Activated CD4-positive, alpha-beta T cell treated with anti-CD3 and anti-CD28 coated beads, Interleukin-2, amount 50 U/mL, for 1 hour (primary cell): ENCODE measurements at regions not wholly inside any gene's neighbourhood (a gene's known extent, or its start where the extent isn't known, plus 50 kb on each side); places are given as distances from the start of the nearest gene placed in this dataset.
"Not testable (repeated sequence)": the region's sequence is repeated elsewhere in the genome, so short reads cannot be mapped to it uniquely, and the experiment has no call there.

Experiments used
- DNase-seq: peaks from one replicate; pipeline ENCODE4 v3.0.0-alpha.2; 2020

DNA sequence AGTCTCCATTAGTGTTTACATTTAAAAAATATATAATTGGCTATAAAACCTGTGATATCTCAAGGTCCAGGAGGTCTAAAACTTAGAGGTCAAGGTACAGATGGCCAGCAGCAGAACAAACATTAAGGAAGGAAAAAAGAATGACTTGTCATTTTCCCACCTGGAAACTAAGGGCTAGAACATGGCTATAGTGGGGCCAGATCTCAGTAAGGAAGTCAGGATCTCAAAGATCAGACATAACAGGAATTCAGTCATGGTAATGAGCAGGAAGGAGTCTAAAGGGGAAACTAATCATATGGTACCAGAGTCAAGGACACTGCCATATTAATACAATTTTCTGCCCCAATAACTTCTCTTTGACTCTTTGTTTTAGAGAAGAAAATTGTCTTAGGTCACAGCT is 1018.8 kb downstream of the PLA2G4A start:
- no peak for DNase-seq

DNA sequence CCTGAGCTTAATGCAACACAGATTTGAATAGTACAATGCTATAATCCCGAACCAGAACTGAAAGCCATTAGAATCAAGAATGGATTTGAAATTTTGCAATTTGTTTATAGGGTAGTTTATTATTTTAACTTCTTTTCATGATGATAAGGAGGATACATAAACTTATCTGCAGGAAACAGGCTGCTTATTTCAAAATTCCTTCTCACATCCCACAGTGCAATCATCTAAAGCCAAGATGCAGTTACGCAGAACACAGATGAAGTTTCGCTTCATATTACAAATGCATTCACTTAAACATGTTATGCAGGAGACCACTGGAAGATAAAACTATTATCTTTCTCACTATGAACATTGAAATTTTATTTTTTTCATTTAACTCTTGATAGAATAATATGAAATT is 1019.6 kb downstream of the PLA2G4A start:
- DNase-seq, result no peak

DNA sequence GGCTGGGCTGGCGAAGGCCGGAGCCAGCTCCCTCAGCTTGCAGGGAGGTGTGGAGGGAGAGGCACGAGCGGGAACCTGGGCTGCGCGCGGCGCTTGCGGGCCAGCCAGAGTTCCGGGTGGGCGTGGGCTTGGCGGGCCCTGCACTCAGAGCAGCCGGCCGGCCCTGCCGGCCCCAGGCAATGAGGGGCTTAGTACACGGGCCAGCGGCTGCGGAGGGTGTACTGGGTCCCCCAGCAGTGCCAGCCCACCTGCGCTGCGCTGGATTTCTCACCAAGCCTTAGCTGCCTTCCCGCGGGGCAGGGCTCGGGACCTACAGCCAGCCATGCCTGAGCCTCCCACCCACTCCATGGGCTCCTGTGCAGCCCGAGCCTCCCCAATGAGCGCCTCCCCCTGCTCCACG is 1021.4 kb downstream of the PLA2G4A start:
- DNase-seq, result not testable (repeated sequence)

DNA sequence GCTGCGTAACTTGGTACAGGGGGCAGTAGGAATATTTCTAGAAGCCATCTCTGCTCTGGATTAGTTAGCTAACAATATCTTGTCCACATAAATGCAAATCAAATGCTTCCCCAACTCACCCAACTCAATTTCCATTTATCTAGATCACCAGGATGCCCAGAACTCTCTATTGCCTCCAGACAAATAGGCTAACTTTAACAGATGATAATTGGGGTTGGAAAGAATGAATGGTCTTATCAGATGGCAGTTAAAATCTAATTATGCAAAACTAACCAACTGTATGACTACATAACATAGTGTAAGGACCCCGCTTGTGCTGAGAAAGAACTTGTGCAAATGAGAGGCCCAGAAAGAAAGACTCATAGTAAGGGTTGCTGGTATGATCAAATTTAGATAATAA is 1024.8 kb downstream of the PLA2G4A start:
- DNase-seq, result no peak

DNA sequence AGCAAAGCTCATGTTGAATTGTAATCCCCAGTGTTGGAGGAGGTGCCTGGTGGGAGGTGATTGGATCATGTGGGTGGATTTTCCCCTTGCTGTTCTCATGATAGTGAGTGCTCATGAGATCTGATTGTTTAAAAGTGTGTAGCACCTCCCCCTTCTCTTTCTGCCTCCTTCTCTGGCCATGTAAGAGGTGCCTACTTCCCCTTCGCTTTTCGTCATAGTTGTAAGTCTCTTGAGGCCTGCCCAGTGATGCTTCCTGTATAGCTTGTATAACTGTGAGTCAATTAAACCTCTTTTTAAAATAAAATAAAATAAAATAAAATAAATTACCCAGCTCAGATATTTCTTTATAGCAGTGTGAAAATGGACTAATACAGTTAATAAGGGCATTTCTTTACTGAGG is 1025.7 kb downstream of the PLA2G4A start:
- DNase-seq, result no peak

DNA sequence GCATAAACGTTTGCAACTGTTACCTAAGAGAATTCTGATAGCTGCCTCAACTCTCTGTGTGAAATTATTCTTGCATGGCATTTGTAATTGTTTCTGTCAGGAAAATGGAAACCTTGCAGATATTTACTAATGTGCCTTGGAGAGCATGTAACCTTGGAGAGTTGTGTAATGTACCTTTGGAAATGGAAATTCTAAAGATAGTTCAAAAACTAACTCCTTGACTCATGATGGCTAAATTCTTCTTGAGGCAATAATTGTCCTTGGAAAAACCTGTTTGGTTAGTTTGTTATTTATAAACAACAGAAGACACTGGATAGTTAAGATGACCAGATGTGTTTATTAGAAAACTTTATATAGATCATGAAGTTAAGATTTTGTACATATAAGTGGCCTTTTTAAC is 1033.8 kb downstream of the PLA2G4A start:
- no peak for DNase-seq

DNA sequence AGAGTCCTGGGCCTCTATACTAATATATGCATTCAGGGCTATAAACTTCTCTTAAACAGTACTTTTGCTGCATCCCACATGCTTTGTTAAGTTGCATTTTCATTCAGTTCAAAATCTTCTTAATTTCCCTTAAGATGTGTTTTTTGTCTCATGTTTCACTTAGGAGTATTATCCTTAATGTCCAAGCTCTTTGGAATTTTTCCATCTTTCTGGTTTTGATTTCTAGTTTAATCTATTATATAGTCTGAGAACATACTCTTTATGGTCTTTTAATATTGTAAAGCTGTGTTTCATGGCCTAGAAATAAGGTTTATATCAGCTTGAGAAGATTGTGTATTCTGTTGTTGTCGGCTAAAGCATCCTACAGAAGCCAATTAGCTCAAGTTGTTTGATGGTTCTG is 1041.8 kb downstream of the PLA2G4A start:
- no peak for DNase-seq

DNA sequence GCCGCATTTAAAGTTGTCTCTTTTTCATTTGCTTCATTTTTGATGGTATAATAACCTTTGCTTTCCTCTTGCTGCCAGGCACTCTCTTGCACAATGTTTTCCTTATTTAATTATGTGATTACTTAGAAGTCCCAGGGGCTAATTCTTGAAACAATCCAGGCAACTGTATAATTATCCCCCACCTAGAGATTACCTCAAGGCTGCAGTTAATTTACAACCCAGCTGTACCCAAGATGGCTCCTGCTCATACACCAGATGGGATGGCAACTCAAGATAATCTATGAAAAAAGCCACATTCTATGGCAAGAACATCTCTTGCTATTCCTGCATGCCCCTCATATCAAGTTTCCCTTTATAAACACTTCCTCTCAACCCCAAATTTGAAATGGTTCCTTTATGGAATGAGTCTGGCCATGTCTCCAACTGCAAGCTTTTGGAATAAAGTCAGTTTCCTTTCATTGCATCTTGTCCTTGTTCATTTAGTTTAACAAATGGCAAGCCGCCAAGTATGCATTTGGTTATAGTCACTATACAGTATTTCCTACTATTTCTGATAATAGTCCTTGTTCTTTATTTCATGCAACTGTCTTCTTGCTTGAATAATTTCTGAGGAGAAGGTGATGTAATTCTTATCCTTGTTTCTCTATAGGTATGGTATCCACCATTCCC is 1042.6 kb downstream of the PLA2G4A start:
- no peak for DNase-seq

DNA sequence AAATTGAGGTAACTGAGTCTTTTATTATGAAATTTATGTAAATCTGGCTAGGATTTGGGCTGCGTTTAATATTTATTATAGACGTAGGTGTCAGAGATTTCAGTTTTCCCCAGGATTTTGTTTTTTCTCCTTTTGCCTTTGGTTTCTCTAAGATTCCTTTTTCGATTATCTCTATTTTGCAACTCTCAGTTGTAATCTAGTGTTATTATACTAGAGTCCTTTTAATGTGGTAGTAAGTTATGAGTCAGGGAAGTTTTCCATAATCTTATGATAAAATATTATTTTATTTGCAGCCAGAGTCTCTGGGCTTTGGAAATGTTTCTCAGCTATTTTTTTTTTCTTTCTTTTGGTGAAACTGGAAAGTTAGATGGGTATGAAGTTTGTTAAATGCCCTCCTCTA is 1043.8 kb downstream of the PLA2G4A start:
- no peak for DNase-seq

DNA sequence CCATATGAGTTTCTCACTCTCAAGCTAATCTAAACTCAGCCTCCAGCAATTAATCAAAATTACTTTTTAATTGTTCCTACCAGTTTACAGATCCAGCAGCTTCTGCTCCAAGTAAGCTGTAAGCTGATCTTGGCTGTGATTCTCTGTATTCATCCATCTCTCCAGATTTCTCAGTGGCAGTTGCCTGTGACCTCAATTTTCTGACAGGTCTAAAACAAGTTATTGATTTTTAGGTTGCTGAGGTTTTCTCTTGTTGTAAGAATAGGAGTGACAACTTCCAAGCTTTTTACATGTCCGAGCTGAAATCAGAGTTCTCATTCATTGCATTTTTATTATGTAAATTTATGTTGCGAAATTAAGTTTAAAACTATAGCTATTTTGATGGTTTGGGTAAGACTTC is 1044.4 kb downstream of the PLA2G4A start:
- no peak for DNase-seq

DNA sequence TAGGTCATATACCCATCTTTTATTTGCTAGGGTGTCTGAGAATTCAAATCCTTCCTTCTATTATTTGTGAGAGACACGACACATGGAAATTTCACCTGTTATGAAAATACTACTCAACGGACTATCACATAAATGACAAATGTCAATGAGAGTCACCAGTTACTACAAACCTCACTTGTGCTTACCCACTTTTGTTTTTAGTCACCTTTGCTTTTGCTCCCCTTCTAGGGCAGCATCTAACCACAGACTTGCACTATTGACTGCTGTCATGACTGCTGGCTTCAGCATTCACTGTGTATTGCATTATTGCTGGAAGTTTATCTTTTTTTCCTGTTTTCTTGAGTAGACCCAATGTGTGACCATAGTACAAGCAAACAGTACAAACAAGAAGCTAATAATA is 1048.0 kb downstream of the PLA2G4A start:
- no peak for DNase-seq

DNA sequence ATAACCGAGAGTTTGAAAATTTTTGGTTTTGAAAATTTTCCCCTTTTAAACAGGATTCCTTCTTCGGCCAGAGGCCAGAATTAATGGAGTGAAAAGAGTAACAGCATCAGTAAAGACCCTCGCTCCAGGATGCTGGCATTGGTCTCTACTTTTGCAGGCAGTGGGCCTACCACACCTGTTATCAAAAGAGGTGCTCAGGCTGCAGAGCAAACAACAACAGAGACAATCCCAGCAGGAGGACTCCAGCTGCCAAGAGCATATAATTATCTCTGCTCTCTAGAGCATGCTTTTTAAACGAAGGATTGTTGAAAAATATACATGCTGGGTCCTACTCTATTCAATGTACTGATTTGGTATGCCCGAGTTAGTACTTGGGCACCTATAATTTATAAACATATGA is 1048.5 kb downstream of the PLA2G4A start:
- no peak for DNase-seq

DNA sequence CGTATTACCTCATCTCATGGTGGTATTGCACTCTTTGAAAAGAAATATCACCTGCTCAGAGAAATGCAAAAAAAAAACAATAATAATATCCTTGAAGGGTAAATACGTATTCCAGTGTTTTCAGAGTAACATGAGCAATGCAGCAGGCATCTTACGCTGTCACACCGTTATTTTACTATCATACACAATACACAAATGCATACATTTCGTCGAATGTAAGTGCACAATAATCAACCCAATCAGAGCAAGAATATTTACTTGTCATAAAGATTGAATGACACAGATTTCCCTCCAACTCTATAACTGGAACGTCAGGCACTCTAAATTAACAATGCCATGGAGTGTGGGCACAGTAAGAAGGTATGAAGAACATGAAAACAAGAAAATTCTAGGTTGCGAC is 1050.1 kb downstream of the PLA2G4A start:
- no peak for DNase-seq

DNA sequence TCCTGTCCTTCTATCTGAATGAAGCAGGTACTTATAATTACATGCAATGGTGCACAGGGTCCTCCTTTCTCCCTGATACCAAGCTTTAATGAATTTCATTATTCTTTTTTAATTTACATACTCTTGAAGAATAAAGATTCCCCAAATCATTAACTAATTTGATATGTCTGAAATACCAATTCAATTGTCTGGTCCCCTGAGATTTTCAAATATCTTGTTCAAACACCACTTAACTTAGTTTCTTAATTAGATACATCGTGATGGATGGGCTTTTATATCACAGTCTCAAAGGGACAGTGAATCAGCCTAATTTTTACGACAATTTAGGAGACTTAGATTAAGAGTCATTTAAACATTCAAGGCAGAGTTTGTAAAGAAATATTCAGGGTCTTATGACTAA is 1054.6 kb downstream of the PLA2G4A start:
- no peak for DNase-seq

DNA sequence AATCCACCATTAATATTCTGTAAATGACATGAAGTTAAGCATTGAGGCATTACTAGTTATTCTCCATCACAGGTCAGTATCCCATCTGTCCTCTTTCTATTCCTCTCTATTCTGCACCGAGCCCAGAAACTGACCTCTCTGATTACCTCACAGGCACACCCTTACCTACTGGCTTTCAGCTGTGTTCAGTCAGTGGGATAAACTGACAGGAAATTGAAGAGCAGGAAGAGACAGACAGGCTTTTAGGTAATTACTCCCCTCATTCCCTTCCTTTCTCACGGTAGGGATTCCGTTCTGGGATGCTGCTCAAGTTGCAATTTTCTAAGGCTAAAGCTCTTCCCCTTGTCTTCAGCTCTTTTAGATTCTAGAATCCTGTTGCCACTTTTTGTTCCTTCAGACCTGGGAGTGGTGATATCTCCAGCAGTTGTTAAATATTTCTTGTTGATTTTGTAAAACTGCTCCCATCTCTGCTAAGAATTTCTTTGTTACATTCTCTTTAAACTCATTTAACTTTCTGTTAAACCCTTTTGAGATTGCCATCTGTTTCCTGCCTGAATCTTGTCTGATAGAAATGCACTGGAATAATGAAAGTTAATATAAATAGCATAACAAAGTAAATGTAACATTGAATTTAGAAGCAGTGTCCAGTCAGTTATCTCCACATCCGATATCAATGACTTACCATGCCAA is 1063.4 kb downstream of the PLA2G4A start:
- DNase-seq, result no peak

DNA sequence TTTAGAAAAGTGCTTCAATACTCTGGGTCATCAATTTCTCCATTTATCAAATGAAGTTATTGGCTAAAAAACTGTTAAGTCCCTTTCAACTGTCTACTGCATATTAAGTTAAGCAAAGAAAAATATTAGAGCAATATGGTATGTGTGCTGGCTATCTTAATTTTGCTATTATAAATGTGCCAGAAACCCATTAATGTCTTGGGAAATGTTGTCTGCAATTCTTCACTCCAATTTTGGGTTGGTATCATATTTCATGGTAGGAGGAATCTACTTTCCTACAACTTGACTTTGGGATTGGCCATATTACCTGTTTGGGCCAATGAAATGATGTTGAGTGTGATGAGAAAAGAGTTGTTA is 1063.9 kb downstream of the PLA2G4A start:
- DNase-seq, result no peak

DNA sequence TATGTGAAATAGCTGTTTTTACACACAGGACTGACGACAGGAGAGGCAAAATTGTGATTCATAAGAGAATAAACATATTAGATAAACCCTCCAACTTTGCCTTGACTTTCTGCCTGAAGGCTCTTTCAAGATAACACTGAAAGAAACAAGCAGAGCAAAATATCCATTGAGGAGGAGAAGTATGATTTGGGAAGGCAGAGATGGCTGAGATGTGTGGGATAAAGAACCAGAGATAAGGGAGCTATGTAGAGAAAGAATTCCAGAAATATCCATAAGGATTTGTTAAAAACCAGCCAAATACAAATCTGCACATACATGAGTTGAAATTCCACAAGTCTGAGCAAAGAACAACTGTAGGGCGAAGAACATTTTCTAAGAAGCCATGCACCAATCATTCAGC is 1064.7 kb downstream of the PLA2G4A start:
- DNase-seq, result no peak

DNA sequence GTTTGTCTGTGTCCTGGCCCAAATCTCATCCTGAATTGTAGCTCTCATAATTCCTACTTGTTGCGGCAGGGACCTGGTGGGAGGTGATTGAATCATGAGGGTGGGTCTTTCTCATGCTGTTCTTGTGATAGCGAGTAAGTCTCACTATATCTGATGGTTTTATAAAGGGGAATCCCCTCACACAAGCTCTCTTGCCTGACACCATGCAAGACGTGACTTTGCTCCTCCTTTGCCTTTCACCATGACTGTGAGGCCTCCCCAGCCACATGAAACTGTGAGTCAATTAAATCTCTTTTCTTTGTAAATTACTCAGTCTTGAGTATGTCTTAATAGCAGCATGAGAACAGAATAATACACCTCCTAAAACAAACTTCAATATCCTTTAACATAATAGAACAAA is 1065.6 kb downstream of the PLA2G4A start:
- no peak for DNase-seq

DNA sequence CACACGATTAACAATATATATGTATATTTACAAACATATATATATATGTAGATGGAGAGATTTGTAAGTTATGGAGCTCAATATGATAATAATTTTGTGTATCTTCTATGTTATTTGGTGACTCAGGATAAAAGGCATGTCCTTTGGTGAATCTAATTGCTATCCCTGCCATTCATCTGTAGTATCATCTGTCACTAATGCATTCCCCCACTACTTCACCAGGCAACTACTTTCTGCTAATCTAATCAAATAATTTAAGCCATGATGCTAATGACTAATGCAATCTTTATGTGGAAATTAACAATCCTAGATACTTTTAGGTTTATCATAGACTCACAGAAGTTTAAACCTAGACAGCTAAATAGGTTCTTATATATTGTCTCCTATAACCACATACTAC is 1074.5 kb downstream of the PLA2G4A start:
- DNase-seq, result no peak

DNA sequence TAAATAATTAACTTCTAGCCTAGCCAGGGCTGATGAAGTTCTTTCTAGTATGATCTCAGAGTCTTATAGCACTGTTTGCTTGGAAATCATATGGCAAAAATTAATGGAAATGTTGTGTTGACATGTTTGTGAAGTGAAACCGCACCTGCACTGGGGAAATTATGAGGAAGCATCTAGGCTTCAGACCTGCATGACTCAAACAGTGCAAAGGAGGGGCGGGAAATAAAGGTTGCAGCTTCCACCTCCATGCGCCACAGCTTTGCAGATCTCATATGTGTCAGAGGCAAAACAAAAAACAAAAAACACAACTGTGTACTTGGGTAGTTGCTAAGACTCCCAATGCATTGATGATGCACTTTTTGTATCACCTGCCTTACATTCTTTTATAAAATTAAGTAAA is 1080.6 kb downstream of the PLA2G4A start:
- DNase-seq, result no peak

DNA sequence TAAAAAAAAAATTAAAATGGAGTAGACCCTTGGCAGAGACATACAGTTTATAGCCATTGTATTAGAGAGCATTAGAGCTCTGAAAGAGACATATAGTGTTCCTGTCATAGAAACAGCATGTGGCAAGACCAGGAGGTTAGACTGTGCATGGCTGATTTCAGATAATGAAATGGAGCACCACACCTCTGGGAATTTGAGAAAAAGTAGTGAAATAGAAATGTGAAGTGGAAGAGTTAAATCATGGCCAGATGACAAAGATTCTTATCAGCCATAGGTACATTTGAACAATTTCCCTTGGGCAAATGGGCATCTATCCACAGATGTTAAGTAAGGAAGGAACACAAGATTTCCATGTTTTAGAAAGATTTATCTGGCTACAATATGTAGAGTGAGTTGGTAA is 1083.1 kb downstream of the PLA2G4A start:
- DNase-seq, result no peak

DNA sequence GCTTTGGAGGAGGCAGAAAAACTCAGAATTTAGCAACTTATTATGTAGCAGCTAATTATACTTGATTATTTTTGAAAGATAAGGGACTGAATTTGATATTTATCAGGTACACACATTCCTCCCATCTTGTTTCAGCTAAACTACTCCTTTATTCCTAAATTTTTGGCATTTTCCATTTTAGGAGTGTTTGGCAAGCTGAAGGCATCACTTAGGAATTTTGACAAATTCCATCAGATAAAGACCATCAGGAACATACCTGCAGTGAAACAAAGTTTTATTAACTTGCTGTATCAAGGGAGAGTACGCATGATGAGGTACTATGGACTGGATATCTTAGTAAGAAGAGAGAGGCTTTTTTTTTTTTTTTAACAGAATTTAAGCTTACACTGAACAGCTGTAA is 1092.2 kb downstream of the PLA2G4A start:
- DNase-seq, result no peak

DNA sequence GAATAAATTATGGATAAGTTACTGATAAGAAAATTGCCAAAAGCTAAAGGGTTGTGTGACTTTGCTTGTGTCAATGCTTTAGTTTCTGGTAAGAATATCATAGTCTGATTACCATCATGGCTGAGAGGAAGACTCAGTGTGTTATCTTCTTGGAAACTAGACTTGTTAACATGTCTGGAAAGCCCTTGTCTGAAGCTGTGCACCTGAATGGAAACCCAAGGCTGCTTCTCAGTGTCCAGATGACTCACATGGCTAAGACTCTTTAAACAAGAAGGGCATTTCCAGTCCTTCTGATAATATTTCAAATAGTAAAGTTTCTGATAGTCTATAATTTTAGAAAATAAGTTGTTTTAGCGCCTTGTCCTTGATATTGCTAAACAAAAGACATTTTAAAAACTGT is 1092.7 kb downstream of the PLA2G4A start:
- DNase-seq, result no peak

DNA sequence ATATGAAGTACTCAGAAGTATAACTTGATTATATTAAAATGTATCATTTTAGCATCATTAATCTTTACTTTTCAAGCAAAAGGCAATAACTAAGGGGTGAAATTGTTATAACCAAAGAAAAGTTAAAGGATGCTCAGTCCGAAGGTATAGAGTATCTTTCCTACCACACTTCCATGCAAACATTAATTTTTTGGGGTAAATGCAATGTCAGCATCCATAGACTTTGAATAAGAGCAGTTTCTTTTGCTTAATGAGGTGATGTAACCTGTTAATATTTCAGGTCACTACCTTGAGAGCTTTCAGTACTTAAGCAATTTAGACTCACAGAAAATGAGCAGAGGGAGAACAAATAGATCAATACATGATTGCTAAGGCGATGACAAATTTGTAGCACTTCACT is 1093.5 kb downstream of the PLA2G4A start:
- no peak for DNase-seq

DNA sequence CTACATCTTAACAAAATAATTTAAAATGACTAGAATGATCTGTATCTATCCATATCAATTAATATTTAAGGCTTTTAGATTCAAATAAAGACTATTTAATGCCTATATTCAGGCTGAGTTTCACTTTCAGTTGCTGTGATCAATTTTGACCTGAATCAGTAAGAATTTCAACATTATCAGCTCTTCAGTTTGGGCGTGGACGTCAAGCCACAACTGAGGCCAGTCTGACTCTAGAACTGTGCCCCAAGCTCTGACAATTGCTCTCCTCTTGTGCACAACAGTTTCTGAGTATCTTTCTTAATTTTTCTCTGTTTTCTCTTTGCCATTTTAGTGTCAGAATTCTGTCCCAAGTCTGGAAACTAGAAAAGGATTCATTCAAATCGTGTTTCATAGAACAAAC is 1095.5 kb downstream of the PLA2G4A start:
- DNase-seq, result no peak
